GM21360 (cell line): ENCODE measurements at regions not wholly inside any gene's neighbourhood (a gene's known extent, or its start where the extent isn't known, plus 50 kb on each side); places are given as distances from the start of the nearest gene placed in this dataset.

ENCODE experiments used
- ATAC-seq: cut with Tn5 transposase; IDR thresholded peaks from one replicate; pipeline ENCODE4 v1.9.1; 2021; ENCODE audit warnings: mild to moderate bottlenecking, moderate library complexity; ENCODE audit not compliant: unreplicated experiment

GRCh38 chr2:150729495-150729955, 242.1 kb upstream of the RND3 start:
- peak; percentile 45 for ATAC-seq

- ATAC-seq, result no peak
These were observed 230.8 kb upstream of the RND3 start for GRCh38 chr2:150718280-150718679.

- ATAC-seq, result no peak
These were observed 228.7 kb upstream of the RND3 start for GRCh38 chr2:150716186-150716585.

- no peak for ATAC-seq
These were observed 228.0 kb upstream of the RND3 start for GRCh38 chr2:150715501-150715900.

- no peak for ATAC-seq
These were observed 223.4 kb upstream of the RND3 start for GRCh38 chr2:150710916-150711315.

GRCh38 chr2:150710041-150710440, 222.6 kb upstream of the RND3 start:
- no peak for ATAC-seq

GRCh38 chr2:150706561-150706960, 219.1 kb upstream of the RND3 start:
- ATAC-seq, result no peak

- ATAC-seq, result no peak
These were observed 218.3 kb upstream of the RND3 start for GRCh38 chr2:150705767-150706166.

GRCh38 chr2:150705357-150705756, 217.9 kb upstream of the RND3 start:
- ATAC-seq, result no peak

GRCh38 chr2:150702791-150703190, 215.3 kb upstream of the RND3 start:
- no peak for ATAC-seq

GRCh38 chr2:150700666-150701580, 213.5 kb upstream of the RND3 start:
- ATAC-seq, result no peak

- ATAC-seq, result no peak
These were observed 211.8 kb upstream of the RND3 start for GRCh38 chr2:150699218-150699617.

- no peak for ATAC-seq
These were observed 210.7 kb upstream of the RND3 start for GRCh38 chr2:150698016-150698661.

GRCh38 chr2:150697596-150697995, 210.1 kb upstream of the RND3 start:
- no peak for ATAC-seq

GRCh38 chr2:150695451-150696135, 208.1 kb upstream of the RND3 start:
- ATAC-seq, result no peak

- ATAC-seq, result no peak
These were observed 206.1 kb upstream of the RND3 start for GRCh38 chr2:150693556-150693955.

- ATAC-seq, result no peak
These were observed 203.4 kb upstream of the RND3 start for GRCh38 chr2:150690870-150691269.

GRCh38 chr2:150690261-150690660, 202.8 kb upstream of the RND3 start:
- ATAC-seq, result no peak

- ATAC-seq, result no peak
These were observed 202.1 kb upstream of the RND3 start for GRCh38 chr2:150689590-150689989.

GRCh38 chr2:150688016-150688415, 200.5 kb upstream of the RND3 start:
- no peak for ATAC-seq

- no peak for ATAC-seq
These were observed 198.9 kb upstream of the RND3 start for GRCh38 chr2:150686391-150686790.
